Suprapubic skin (tissue), 4 donors: ENCODE measurements at regions not wholly inside any gene's neighbourhood (a gene's known extent, or its start where the extent isn't known, plus 50 kb on each side); places are given as distances from the start of the nearest gene placed in this dataset.

Experiments used
- EP300 ChIP-seq: sonication (generic); formaldehyde crosslinking; IDR thresholded peaks from one replicate; pipeline ENCODE4 v1.6.1; 2017; ENCODE audit warnings: antibody characterized with exemption
- POLR2AphosphoS5 ChIP-seq, 3 donors: sonication (generic); formaldehyde crosslinking; IDR thresholded peaks; one replicate each; pipeline ENCODE4 v1.6.1; 2017; ENCODE audit warnings: antibody characterized with exemption in 3 of 3
- TF ChIP-seq, protein P1 (sequence below), 2 donors: fragments of 200-600 bp in 1 of 2; fragments of 450-650 bp in 1 of 2; sonication (generic) in 1 of 2; IDR thresholded peaks; one replicate each; pipeline ENCODE4 v1.5.1; 2016 to 2019; ENCODE audit warnings: antibody characterized with exemption in 2 of 2, mild to moderate bottlenecking in 1 of 2, moderate library complexity in 1 of 2

GRCh38 chr15:60255390-60255789 lies 142.4 kb downstream of the ANXA2 start:
- TF ChIP-seq, protein P1, sequence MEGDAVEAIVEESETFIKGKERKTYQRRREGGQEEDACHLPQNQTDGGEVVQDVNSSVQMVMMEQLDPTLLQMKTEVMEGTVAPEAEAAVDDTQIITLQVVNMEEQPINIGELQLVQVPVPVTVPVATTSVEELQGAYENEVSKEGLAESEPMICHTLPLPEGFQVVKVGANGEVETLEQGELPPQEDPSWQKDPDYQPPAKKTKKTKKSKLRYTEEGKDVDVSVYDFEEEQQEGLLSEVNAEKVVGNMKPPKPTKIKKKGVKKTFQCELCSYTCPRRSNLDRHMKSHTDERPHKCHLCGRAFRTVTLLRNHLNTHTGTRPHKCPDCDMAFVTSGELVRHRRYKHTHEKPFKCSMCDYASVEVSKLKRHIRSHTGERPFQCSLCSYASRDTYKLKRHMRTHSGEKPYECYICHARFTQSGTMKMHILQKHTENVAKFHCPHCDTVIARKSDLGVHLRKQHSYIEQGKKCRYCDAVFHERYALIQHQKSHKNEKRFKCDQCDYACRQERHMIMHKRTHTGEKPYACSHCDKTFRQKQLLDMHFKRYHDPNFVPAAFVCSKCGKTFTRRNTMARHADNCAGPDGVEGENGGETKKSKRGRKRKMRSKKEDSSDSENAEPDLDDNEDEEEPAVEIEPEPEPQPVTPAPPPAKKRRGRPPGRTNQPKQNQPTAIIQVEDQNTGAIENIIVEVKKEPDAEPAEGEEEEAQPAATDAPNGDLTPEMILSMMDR (IDR thresholded peaks at IDR 0.05), result no peak
- TF ChIP-seq EP300 (no peak), POLR2AphosphoS5 (IDR thresholded peaks at IDR 0.05) (no peak)
